ENCODE measurements at regions not wholly inside any gene's neighbourhood (a gene's known extent, or its start where the extent isn't known, plus 50 kb on each side); places are given as distances from the start of the nearest gene placed in this dataset.

DNA sequence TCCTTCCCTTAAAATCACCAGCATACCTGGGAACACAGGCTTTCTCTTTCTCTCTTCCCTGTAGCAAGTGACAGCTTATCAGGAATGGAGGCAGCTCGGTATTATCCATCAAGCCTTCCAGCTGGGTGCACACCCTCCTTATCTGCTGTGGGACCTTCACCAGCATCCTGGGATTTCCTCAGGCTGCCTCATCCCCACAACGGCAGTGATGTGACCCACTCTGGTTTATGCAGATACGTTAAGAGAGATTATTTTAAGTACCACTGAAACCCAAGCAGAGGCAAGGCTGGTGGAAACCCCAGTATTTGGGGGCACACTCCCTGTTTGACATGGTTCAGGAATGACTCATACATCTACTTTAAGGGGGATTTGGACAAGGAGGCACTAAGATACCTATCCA is 192.1 kb downstream of the TM9SF2 start:
- no peak overlapping the region for H3K4me3 Mint-ChIP-seq (ENCODE audit: low read depth)
- H3K9me3 Mint-ChIP-seq (ENCODE audit: low read depth) = no peaks in the 10 kb centered on the region
- peaks cover 1% of the 10 kb centered on the region for H3K4me1 Mint-ChIP-seq (ENCODE audit: low read depth)
- TF ChIP-seq, protein P1, sequence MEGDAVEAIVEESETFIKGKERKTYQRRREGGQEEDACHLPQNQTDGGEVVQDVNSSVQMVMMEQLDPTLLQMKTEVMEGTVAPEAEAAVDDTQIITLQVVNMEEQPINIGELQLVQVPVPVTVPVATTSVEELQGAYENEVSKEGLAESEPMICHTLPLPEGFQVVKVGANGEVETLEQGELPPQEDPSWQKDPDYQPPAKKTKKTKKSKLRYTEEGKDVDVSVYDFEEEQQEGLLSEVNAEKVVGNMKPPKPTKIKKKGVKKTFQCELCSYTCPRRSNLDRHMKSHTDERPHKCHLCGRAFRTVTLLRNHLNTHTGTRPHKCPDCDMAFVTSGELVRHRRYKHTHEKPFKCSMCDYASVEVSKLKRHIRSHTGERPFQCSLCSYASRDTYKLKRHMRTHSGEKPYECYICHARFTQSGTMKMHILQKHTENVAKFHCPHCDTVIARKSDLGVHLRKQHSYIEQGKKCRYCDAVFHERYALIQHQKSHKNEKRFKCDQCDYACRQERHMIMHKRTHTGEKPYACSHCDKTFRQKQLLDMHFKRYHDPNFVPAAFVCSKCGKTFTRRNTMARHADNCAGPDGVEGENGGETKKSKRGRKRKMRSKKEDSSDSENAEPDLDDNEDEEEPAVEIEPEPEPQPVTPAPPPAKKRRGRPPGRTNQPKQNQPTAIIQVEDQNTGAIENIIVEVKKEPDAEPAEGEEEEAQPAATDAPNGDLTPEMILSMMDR (IDR thresholded peaks at IDR 0.05; ENCODE audit: unreplicated experiment) = no peak
- no peak overlapping the region for H3K27ac Mint-ChIP-seq
- no peak for DNase-seq (ENCODE audit: low spot score, unreplicated experiment)
- peaks cover 63% of the 10 kb centered on the region for H3K27me3 Mint-ChIP-seq
- H3K36me3 Mint-ChIP-seq (ENCODE audit: insufficient read depth) = no peaks in the 10 kb centered on the region

- H3K4me3 Mint-ChIP-seq (ENCODE audit: low read depth) = no peak overlapping the region
- H3K9me3 Mint-ChIP-seq (ENCODE audit: low read depth) = no peaks in the 10 kb centered on the region
- TF ChIP-seq, protein P1 (IDR thresholded peaks at IDR 0.05; ENCODE audit: unreplicated experiment) = no peak
- DNase-seq (ENCODE audit: low spot score, unreplicated experiment) = no peak
- H3K27me3 Mint-ChIP-seq = peaks cover 66% of the 10 kb centered on the region
- peaks cover 1% of the 10 kb centered on the region for H3K4me1 Mint-ChIP-seq (ENCODE audit: low read depth)
- H3K27ac Mint-ChIP-seq = no peak overlapping the region
- H3K36me3 Mint-ChIP-seq (ENCODE audit: insufficient read depth) = no peaks in the 10 kb centered on the region
These were observed 191.6 kb downstream of the TM9SF2 start for GRCh38 chr13:99692854-99693253.

GRCh38 chr13:99691552-99691951 is 190.3 kb downstream of the TM9SF2 start:
- TF ChIP-seq, protein P1 (IDR thresholded peaks at IDR 0.05; ENCODE audit: unreplicated experiment) = no peak
- Mint-ChIP-seq H3K9me3 (ENCODE audit: low read depth) (no peaks in the 10 kb centered on the region), H3K27ac (no peak overlapping the region), H3K36me3 (ENCODE audit: insufficient read depth) (no peaks in the 10 kb centered on the region), H3K27me3 (peaks cover 77% of the 10 kb centered on the region), H3K4me3 (ENCODE audit: low read depth) (no peak overlapping the region), H3K4me1 (ENCODE audit: low read depth) (peaks cover 3% of the 10 kb centered on the region)
- DNase-seq (ENCODE audit: low spot score, unreplicated experiment) = no peak

GRCh38 chr13:99690426-99691174 is 189.3 kb downstream of the TM9SF2 start:
- Mint-ChIP-seq H3K9me3 (ENCODE audit: low read depth) (no peaks in the 10 kb centered on the region), H3K27me3 (peaks cover 84% of the 10 kb centered on the region), H3K27ac (no peak overlapping the region), H3K4me1 (ENCODE audit: low read depth) (peaks cover 3% of the 10 kb centered on the region), H3K36me3 (ENCODE audit: insufficient read depth) (no peaks in the 10 kb centered on the region), H3K4me3 (ENCODE audit: low read depth) (no peak overlapping the region)
- TF ChIP-seq, protein P1 (IDR thresholded peaks at IDR 0.05; ENCODE audit: unreplicated experiment) = no peak
- DNase-seq (ENCODE audit: low spot score, unreplicated experiment) = no peak

- TF ChIP-seq, protein P1 (IDR thresholded peaks at IDR 0.05; ENCODE audit: unreplicated experiment) = no peak
- H3K4me3 Mint-ChIP-seq (ENCODE audit: low read depth) = no peak overlapping the region
- no peaks in the 10 kb centered on the region for H3K9me3 Mint-ChIP-seq (ENCODE audit: low read depth)
- peaks cover 3% of the 10 kb centered on the region for H3K4me1 Mint-ChIP-seq (ENCODE audit: low read depth)
- no peak overlapping the region for H3K27ac Mint-ChIP-seq
- no peak for DNase-seq (ENCODE audit: low spot score, unreplicated experiment)
- H3K27me3 Mint-ChIP-seq = peaks cover 88% of the 10 kb centered on the region
- no peaks in the 10 kb centered on the region for H3K36me3 Mint-ChIP-seq (ENCODE audit: insufficient read depth)
These were observed 188.7 kb downstream of the TM9SF2 start for GRCh38 chr13:99689955-99690354.
